ENCODE measurements at regions not wholly inside any gene's neighbourhood (a gene's known extent, or its start where the extent isn't known, plus 50 kb on each side); places are given as distances from the start of the nearest gene placed in this dataset.
"Not testable (repeated sequence)": the region's sequence is repeated elsewhere in the genome, so short reads cannot be mapped to it uniquely, and the experiment has no call there.

DNA sequence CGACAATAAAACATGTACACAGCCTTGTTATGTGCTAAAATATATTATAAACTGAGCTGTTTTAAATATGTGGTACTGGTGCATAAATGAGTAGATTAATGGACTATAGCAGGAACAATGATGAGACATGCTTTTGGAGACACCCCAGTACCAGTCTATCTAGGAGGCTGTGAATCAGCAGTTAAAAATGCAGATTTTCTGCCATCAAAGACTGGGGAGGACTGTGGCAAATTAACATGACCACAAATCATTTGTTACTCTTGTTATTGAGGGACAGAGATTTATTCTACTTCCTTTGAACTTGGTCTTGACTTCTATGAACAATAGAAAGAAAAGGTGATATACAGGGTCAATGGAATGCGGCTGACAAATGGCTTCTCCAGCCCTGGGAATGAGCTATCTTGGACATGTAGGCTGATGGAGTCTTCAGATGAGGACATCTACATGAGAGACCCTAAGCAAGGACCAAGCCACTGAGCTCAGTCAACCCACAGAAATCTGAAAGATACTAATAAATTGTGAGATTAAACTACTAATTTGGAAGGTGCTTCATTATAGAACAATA lies 551.7 kb upstream of the GJE1 start:
- peak; percentile 31 for DNase-seq (ENCODE audit: low read depth)

DNA sequence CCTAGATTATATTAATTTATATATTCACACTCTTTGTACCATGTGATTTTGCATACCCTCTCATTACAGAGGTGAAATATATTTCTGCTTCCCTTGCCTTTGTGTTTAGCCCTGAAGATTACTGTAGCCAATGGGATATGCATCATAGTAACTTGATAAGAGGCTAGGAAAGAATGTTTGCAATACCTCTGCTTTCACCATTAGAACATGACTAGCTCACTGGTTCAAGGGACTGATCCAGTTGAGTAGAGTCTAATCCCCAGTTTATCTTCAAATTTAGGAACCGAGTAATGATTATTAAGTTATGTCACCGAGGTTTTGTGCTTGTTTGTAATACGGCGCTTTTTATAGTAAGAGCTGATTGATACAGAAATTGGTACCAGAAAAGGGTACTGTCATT lies 552.6 kb upstream of the GJE1 start:
- DNase-seq (ENCODE audit: low read depth) = no peak

- no peak for DNase-seq (ENCODE audit: low read depth)
Measured at GRCh38 chr6:141576751-141577150, 556.0 kb upstream of the GJE1 start.

GRCh38 chr6:141562851-141563763 lies 569.6 kb upstream of the GJE1 start:
- peak; percentile 89 for DNase-seq (ENCODE audit: low read depth)

- DNase-seq (ENCODE audit: low read depth) = peak; percentile 30
Measured at GRCh38 chr6:141562186-141562811, 570.4 kb upstream of the GJE1 start.

- no peak for DNase-seq (ENCODE audit: low read depth)
Measured at GRCh38 chr6:141561154-141561553, 571.6 kb upstream of the GJE1 start.

GRCh38 chr6:141552463-141552862 lies 580.3 kb upstream of the GJE1 start:
- peak; percentile 9 for DNase-seq (ENCODE audit: low read depth)

DNA sequence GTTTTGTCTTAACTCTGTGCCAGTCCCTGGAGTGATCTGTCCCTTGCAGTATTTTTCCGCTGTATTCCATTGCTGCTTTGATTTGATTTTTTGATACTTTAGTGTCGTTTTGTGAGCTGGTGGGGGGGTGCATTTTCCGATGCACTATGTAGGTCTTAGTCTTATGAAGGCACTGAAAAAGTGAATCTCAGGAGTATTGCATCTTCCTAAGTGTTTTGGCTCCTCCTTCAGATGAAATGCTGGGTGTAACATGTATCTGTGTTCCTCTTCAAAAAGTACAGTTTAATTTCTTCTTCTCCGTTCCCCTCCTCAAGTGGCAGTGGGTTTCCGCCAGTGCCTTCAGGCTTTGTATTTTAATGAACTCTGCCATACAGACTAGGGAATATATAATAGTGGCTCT lies 580.7 kb upstream of the GJE1 start:
- DNase-seq (ENCODE audit: low read depth) = no peak

DNA sequence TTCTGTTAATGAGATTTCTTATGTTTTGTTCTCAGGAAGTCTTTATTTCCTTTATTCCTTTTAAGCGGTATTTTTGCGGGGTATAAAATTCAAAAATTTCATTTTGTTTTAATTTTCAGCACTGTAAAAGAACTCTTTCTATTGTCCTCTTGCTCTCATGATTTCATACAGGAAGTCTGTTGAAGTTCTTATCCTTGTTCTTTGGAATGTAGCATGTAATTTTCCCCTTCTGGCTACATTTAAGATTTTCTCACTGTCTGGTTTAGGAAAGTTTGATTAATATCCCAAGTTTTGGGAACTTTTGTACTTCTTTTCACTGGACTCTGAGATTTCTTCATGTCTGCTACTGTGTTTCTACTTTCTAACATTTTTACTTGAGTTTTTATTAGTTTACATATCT lies 581.4 kb upstream of the GJE1 start:
- DNase-seq (ENCODE audit: low read depth) = no peak

GRCh38 chr6:141550471-141550870 lies 582.3 kb upstream of the GJE1 start:
- DNase-seq (ENCODE audit: low read depth) = no peak

DNA sequence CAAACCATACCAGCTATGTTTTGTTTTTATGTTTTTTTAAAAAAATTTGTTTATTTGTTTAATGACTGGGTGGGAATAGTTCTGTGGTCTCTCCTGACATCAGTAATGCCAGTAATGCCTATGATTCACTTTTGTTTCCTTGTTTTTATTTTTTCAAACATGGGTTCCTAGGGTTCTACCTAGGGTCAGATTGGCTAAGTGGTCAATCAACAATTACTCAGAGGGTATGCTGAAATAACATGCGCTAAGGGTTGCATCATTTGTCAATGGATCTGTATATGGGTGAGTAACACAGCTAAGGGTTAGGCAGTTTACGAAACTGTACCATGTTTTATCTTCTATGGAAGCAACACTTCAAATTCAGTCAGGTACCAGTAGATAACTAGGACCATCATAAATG lies 583.8 kb upstream of the GJE1 start:
- no peak for DNase-seq (ENCODE audit: low read depth)

DNA sequence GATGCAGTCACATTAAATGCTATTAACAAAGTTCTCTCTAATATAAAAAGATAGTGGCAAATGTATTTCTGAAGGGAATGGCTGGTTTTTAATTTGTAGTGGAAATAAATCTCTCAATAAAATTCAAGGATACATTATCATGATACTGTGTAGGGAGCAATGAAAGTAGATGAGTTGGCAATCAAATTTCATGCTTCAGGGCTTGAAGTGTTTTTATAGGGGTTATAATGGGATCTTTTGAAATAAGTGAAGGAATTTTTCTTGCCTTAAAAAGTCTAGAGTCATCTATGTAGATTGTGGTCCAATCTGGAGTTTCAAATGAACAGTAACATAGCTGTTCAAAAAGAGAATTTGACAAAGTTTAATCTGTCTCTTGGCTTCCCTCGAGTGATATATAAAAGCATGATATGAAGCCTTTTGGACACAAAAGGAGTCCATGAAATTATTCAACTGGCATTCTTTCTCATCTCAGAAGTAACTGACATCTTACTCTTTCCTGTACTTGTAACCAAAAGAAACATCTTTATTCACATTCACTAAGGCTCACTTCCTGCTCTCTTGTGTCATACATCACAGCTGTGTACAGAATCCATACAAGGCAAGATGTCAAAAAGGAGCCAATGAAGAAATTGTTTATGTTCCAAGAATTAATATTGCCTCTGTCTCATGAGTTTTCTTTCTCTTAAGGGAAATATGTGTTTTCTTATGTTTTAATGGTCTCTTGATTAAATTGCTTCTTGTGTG lies 591.0 kb upstream of the GJE1 start:
- DNase-seq (ENCODE audit: low read depth) = no peak

DNA sequence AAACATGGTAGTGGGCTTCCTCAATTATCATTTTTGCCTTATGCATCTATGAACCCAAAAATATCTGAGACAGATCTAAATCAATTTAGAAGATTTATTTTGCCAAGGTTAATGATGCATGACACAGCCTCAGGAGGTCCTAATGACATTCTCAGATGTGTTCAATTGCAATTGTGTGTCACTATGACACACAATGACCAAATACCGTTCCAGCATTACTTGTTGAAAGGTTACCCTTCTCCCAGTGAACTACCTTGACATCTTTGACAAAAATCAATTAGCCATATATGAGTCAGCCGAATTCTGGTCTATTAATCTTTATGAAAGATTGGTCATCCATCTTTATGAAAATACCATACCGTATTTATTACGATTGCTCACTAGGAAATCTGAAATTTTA lies 592.5 kb upstream of the GJE1 start:
- DNase-seq (ENCODE audit: low read depth) = no peak

DNA sequence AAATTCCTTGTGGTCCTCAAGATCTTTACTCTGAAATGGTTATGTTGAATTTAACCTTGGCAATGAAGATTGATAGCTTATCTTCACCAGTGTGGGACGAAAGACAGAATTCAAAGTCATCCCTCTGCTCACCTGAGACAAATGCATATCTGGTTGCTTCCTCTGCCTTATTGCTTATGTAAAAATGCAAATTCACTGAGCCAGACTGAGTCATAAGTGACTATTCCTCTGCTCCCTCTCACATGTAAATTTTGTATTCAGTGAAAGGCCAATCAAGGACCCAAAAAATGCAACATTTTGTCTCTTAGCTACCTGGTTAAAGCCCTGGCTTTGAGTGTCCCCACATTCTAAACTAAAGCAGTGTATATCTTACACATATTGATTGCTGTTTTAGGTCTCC lies 593.1 kb upstream of the GJE1 start:
- no peak for DNase-seq (ENCODE audit: low read depth)

- no peak for DNase-seq (ENCODE audit: low read depth)
Measured at GRCh38 chr6:141532211-141532610, 600.5 kb upstream of the GJE1 start.

DNA sequence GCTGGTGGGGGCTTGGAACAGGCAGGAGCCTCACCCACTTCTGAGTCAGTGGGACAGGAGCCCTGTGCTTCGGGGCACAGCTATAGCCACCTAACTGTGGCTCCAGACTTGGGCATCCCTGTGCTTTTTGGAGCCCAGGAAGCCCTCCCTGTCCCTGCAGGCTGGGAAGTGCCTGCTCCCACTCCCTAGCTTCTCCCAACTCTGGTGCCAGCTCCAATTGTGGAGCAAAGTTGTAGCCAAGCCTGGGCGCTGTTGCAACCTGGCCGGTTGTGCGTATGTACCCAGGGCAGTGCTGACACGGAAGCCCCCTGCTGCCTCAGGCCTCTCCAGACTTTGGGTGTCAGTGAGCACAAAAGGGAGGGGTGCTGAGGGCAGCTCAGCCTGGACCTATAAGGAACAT lies 601.7 kb upstream of the GJE1 start:
- DNase-seq (ENCODE audit: low read depth) = no peak

DNA sequence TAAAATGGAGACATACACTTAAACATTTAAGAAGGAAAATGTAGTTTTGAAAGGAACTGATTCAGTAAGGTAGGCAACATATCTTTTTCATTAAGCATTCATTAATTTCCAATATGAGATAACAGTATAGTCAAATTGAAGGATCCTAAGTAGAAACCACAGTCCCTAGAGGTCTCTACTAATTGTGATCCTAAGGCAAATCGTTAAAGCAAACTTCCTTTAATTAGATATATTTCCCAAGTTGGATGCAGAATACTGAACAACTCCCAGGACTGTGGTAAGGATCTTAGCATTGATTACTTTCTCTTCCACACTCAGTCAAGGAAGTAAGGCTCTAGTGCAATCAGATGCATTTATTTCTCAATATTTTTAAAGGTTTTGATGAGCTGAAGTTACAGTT lies 604.1 kb upstream of the GJE1 start:
- no peak for DNase-seq (ENCODE audit: low read depth)

GRCh38 chr6:141526985-141527384 lies 605.7 kb upstream of the GJE1 start:
- no peak for DNase-seq (ENCODE audit: low read depth)

DNA sequence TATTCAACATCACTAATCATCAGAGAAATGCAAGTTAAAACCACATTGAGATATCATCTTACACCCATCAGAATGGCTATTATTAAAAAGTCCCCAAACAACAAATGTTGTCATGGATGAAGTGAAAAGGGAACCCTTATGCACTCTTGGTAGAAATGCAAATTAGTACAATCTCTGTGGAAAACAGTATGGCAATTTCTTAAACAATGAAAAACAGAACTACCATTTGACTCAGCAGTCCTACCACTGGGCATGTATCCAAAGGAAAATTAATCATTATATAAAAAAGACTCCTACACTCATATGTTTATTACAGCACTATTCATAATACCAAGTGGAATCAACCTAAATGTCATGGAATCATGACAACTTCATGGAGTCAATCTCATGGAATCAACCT lies 611.3 kb upstream of the GJE1 start:
- DNase-seq (ENCODE audit: low read depth) = peak; percentile 15

GRCh38 chr6:141513830-141514229 lies 618.9 kb upstream of the GJE1 start:
- peak; percentile 14 for DNase-seq (ENCODE audit: low read depth)

GRCh38 chr6:141510803-141511202 lies 621.9 kb upstream of the GJE1 start:
- DNase-seq (ENCODE audit: low read depth) = no peak

- not testable (repeated sequence) for DNase-seq (ENCODE audit: low read depth)
Measured at GRCh38 chr6:141506062-141506461, 626.7 kb upstream of the GJE1 start.

Data from myocyte (in vitro differentiated cells).